NCI-H774 (cell line): ENCODE measurements at regions not wholly inside any gene's neighbourhood (a gene's known extent, or its start where the extent isn't known, plus 50 kb on each side); places are given as distances from the start of the nearest gene placed in this dataset.
"Not testable (repeated sequence)": the region's sequence is repeated elsewhere in the genome, so short reads cannot be mapped to it uniquely, and the experiment has no call there.

Experiments
- DNase-seq: peaks from one replicate; lab custom pipeline; 2025; lab: John Stamatoyannopoulos, UW

GRCh38 chr7:91771921-91772815 lies 108.3 kb downstream of the MTERF1 start:
- no peak for DNase-seq

DNA sequence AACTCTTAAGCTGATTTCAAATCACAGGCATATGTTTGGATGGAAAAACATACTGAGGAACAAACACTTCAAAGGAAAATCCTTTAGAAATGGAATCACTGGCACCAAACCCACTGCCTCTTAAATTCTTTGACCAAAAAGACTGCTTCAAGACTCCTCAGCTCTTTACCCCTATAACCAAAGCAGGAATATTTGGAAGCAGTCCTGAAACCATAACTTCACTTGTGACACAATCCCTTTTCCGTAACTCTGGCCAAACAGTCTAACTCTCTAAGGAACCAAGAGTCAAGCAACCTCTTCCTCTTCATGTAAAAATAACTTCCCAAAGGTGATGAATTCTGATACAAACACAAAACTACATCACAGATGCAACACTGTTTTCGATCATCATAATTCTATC lies 104.3 kb downstream of the MTERF1 start:
- no peak for DNase-seq

DNA sequence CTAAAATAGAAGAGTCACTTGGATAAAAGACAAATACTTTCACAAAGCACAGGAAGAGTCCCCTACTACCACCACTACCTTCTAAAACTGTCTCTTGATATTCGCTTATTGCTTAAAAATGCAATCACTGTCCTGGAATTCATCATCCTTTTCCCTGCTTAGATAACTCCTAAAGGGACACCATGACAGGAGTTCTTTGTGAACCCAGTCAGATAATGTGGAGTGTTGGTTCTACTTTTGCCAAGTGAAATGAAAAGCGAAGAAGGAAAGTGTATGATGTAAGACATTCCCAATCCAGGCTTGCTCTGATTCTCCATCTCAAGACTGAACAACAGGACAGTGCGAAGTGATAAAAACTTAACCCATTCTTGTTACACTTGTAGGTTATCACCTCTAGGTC lies 103.0 kb downstream of the MTERF1 start:
- no peak for DNase-seq

GRCh38 chr7:91778416-91778815 lies 102.1 kb downstream of the MTERF1 start:
- no peak for DNase-seq

DNA sequence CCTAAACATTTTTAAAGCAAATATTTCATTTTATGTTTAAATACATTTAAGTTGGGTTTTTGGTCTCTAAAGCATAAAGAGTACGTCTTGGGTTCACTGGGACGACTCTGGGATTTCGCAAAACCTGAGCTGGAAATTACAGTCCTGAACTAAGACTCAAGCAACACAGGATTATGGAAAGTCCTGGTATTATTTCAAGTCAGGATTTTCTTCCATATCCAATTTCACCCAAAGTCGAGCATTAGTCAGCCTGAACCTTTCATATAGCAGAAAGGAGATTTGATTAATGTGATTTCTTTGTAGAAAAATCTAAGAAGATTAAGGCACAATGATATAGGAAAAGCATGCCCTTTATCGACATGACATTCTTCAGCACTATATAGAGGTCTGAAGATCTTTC lies 100.0 kb downstream of the MTERF1 start:
- no peak for DNase-seq

DNA sequence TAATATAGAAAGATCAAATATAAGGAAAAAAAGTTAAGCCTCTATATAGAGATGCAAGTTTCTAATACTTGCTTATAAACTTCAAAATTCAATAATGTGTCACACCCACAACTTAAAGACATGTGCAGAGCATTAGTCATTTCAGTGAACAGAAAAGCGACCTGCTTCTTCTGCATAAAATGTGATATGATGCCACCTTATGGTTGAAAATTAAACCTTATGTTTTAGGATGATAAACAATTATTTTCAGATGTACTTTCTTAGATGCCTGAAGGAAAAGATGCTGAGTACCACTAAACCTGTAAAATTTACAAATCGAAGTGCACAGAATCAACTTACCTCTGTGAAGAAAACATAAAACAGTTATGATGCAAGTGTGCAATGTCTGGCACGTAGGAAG lies 96.0 kb downstream of the MTERF1 start:
- peak; percentile 46 for DNase-seq

- DNase-seq, result no peak
Observed at GRCh38 chr7:91787931-91788330, 92.6 kb downstream of the MTERF1 start.

- DNase-seq, result no peak
Observed at GRCh38 chr7:91789086-91789485, 91.4 kb downstream of the MTERF1 start.

- DNase-seq, result no peak
Observed at GRCh38 chr7:91789558-91789957, 90.9 kb downstream of the MTERF1 start.

DNA sequence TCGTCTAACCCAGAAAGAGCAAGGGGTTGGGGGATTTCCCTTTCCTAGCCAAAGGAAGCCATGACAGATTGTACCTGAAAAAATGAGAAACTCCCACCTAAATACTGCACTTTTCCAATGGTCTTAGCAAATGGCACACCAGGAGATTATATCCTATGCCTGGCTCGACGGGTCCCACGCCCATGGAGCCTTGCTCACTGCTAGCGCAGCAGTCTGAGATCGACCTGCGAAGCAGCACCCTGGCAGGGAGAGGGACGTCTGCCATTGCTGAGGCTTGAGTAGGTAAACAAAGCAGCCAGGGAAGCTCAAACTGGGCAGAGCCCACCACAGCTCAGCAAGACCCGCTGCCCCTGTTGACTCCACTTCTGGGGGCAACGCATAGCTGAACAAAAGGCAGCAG lies 89.9 kb downstream of the MTERF1 start:
- DNase-seq, result not testable (repeated sequence)

DNA sequence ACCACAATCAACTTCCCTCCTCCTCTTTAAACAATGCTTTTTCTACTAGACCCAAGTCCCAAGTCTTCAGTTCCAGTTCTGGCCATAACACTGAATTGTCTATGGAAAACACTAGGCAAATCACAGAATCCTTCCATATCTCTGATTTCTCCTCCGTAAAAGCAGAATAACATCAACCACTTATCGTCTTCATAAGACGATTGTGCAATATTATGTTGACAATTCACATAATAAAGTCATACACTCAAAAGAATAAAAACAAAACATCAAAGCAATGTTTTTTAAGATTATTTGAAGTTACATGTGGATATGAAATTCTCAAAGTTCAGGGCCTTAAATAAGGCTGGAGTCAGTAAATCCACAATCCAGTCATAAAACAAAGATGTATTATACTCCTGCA lies 84.4 kb downstream of the MTERF1 start:
- no peak for DNase-seq

GRCh38 chr7:91798425-91798824 lies 82.1 kb downstream of the MTERF1 start:
- DNase-seq, result no peak

DNA sequence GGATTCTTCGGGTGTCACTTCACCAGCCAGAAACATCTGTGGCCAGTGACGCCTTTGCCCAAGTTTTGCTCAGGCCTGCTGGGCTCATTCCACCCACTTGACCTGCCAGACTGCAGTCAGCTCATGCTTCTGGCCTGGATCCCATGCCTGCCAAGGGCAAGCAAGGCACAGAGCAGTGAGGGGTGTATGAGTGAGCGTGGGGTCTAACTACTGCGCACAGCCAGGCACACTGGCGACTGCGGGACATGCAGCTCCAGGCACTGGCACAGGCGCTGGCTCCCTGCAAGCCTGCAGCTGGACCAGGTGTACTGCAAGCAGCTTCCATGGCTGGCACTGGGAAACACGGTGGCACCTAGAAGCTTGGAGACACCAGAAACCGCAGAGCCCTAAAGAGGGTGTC lies 80.1 kb downstream of the MTERF1 start:
- no peak for DNase-seq

GRCh38 chr7:91801331-91801983 lies 79.0 kb downstream of the MTERF1 start:
- no peak for DNase-seq

GRCh38 chr7:91811236-91811635 lies 69.3 kb downstream of the MTERF1 start:
- DNase-seq, result no peak

- no peak for DNase-seq
Observed at GRCh38 chr7:91811641-91812040, 68.9 kb downstream of the MTERF1 start.

GRCh38 chr7:91812388-91812787 lies 68.1 kb downstream of the MTERF1 start:
- no peak for DNase-seq

DNA sequence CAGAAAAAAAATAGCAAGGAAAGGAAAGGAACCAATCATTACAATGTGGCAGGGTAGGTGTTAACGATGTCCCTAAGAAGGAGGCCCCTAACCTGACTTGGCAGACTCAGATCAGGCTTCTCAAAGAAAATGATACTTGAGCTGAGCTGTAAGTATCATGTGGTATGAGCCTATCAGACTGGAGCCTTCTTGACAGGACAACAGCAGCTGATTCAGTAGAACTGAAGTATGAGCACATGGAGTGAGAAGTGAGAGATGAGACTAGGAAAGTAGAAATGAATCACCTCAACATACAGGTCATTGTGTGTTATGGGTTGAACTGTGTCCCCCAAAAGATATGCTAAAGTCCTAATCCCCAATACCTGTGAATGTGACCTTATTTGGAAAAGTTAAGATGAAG lies 66.3 kb downstream of the MTERF1 start:
- DNase-seq, result no peak
